IMR-90 (cell line): ENCODE measurements at regions not wholly inside any gene's neighbourhood (a gene's known extent, or its start where the extent isn't known, plus 50 kb on each side); places are given as distances from the start of the nearest gene placed in this dataset.

ENCODE experiments used
- ATAC-seq: fragments of 200-7000 bp; cut with Tn5 transposase; 2 replicates; pipeline ENCODE4 v1.9.1; 2020; ENCODE audit warnings: low read depth, mild to moderate bottlenecking, moderate library complexity
- BruUV-seq: library from RNA; stranded (reverse); fragments of 400-500 nt; replicated peaks from 2 replicates; lab custom pipeline; 2021; lab: Mats Ljungman, UMichigan
- CTCF ChIA-PET: fragments of 300-600 bp; formaldehyde crosslinking; extraction: SDS; loops from one replicate; lab custom pipeline; 2021; ENCODE audit warnings: antibody characterized with exemption; lab: Yijun Ruan, JAX
- POLR2A ChIA-PET: fragments of 300-600 bp; sonication (Branson Sonifier 250); formaldehyde crosslinking; loops from one replicate; lab custom pipeline; 2022; ENCODE audit warnings: antibody characterized with exemption; ENCODE audit not compliant: unreplicated experiment; lab: Charles Lee
- DNase-seq: peaks from one replicate; pipeline ENCODE4 v3.0.0; 2013
- H2AFZ ChIP-seq: replicated peaks from 2 replicates; pipeline ENCODE3; 2013; ENCODE audit warnings: low read length, mild to moderate bottlenecking; ENCODE audit not compliant: poor library complexity
- H2AK5ac ChIP-seq: 2 replicates; pipeline ENCODE4 v1.6.1; 2013; ENCODE audit warnings: low read depth, low read length, inconsistent platforms
- H2AK9ac ChIP-seq: replicated peaks from 2 replicates; pipeline ENCODE3; 2013; ENCODE audit warnings: mild to moderate bottlenecking, low read depth, low read length, moderate library complexity; ENCODE audit not compliant: poor library complexity
- H2BK120ac ChIP-seq: 2 replicates; pipeline ENCODE4 v1.6.1; 2013; ENCODE audit warnings: low read depth, low read length, inconsistent platforms
- H2BK15ac ChIP-seq: 3 replicates; pipeline ENCODE4 v1.6.1; 2013; ENCODE audit warnings: low read depth, low read length, inconsistent platforms
- H2BK20ac ChIP-seq: 2 replicates; pipeline ENCODE4 v1.6.1; 2013; ENCODE audit warnings: low read depth, mild to moderate bottlenecking, inconsistent platforms, low read length, moderate library complexity
- H2BK5ac ChIP-seq: 2 replicates; pipeline ENCODE4 v1.6.1; 2013; ENCODE audit warnings: mild to moderate bottlenecking, low read depth, low read length, inconsistent platforms; ENCODE audit not compliant: poor library complexity, severe bottlenecking
- H3K14ac ChIP-seq: replicated peaks from 2 replicates; pipeline ENCODE4 v1.6.1; 2013; ENCODE audit warnings: low read depth, low read length, inconsistent platforms
- H3K18ac ChIP-seq: 2 replicates; pipeline ENCODE4 v1.6.1; 2013; ENCODE audit warnings: low read depth, low read length, control low read depth
- H3K23ac ChIP-seq: 2 replicates; pipeline ENCODE4 v1.6.1; 2013; ENCODE audit warnings: low read depth, low read length, inconsistent platforms
- H3K27ac ChIP-seq: 2 replicates; pipeline ENCODE4 v1.5.1; 2013; ENCODE audit warnings: mild to moderate bottlenecking, control low read depth, low read length; ENCODE audit not compliant: insufficient read depth
- H3K27me3 ChIP-seq: 2 replicates; pipeline ENCODE4 v1.6.1; 2013; ENCODE audit warnings: low read length; ENCODE audit not compliant: control insufficient read depth, insufficient read depth
- H3K36me3 ChIP-seq: 2 replicates; pipeline ENCODE4 v1.6.1; 2013; ENCODE audit warnings: low read length, mixed read lengths; ENCODE audit not compliant: control insufficient read depth, insufficient read depth
- H3K4ac ChIP-seq: 2 replicates; pipeline ENCODE4 v1.6.1; 2013; ENCODE audit warnings: low read depth, low read length, inconsistent platforms
- H3K4me1 ChIP-seq: 2 replicates; pipeline ENCODE4 v1.6.1; 2013; ENCODE audit warnings: low read length, mixed read lengths; ENCODE audit not compliant: control insufficient read depth, insufficient read depth
- H3K4me2 ChIP-seq: 2 replicates; pipeline ENCODE4 v1.6.1; 2013; ENCODE audit warnings: low read depth, mild to moderate bottlenecking, control low read depth, low read length, moderate library complexity
- H3K4me3 ChIP-seq: 2 replicates; pipeline ENCODE4 v1.5.1; 2013; ENCODE audit warnings: low read depth, mild to moderate bottlenecking, control low read depth, low read length, moderate library complexity; ENCODE audit not compliant: insufficient read depth
- H3K56ac ChIP-seq: 2 replicates; pipeline ENCODE4 v1.6.1; 2013; ENCODE audit warnings: low read length, inconsistent platforms; ENCODE audit not compliant: insufficient read depth; ENCODE audit errors: extremely low read depth
- H3K79me1 ChIP-seq, 2 experiments: 2 replicates each; pipeline ENCODE4 v1.6.1; 2013; ENCODE audit warnings: low read length in 2 of 2, inconsistent platforms in 1 of 2, low read depth in 1 of 2
- H3K9ac ChIP-seq: 2 replicates; pipeline ENCODE4 v1.6.1; 2013; ENCODE audit warnings: low read depth, low read length, control low read depth
- H3K9me1 ChIP-seq: 2 replicates; pipeline ENCODE4 v1.6.1; 2013; ENCODE audit warnings: low read length, inconsistent platforms; ENCODE audit not compliant: insufficient read depth
- H3K9me3 ChIP-seq: 2 replicates; pipeline ENCODE4 v1.6.1; 2013; ENCODE audit warnings: low read length; ENCODE audit not compliant: control insufficient read depth, insufficient read depth
- H4K20me1 ChIP-seq: 2 replicates; pipeline ENCODE4 v1.6.1; 2013; ENCODE audit warnings: low read length, inconsistent platforms; ENCODE audit not compliant: insufficient read depth
- H4K5ac ChIP-seq: 2 replicates; pipeline ENCODE4 v1.6.1; 2013; ENCODE audit warnings: mild to moderate bottlenecking, low read depth, low read length, control low read depth
- H4K8ac ChIP-seq, 2 experiments: 2 replicates each; pipeline ENCODE4 v1.6.1; 2013; ENCODE audit warnings: low read depth in 2 of 2, low read length in 2 of 2, control low read depth in 1 of 2, inconsistent platforms in 1 of 2
- H4K91ac ChIP-seq: 2 replicates; pipeline ENCODE4 v1.6.1; 2013; ENCODE audit warnings: low read depth, low read length, inconsistent platforms; ENCODE audit not compliant: insufficient read depth
- BHLHE40 ChIP-seq: fragments of 150-350 bp; IDR thresholded peaks from 2 replicates; pipeline ENCODE4 v1.6.1; 2016; ENCODE audit warnings: mild to moderate bottlenecking, low read depth, low read length
- CEBPB ChIP-seq: IDR thresholded peaks from 2 replicates; pipeline ENCODE4 v1.6.1; 2012; ENCODE audit warnings: low read depth, low read length, improper control_type of control experiment
- CHD1 ChIP-seq: IDR thresholded peaks from 2 replicates; pipeline ENCODE4 v1.6.1; 2012; ENCODE audit warnings: low read depth, low read length, improper control_type of control experiment
- FOS ChIP-seq: fragments of 150-350 bp; IDR thresholded peaks from 2 replicates; pipeline ENCODE4 v1.6.1; 2016; ENCODE audit warnings: low read depth, low read length
- MAFK ChIP-seq: IDR thresholded peaks from 2 replicates; pipeline ENCODE4 v1.6.1; 2012; ENCODE audit warnings: low read depth, low read length, improper control_type of control experiment
- MAZ ChIP-seq: IDR thresholded peaks from 2 replicates; pipeline ENCODE4 v1.6.1; 2012; ENCODE audit warnings: low read depth, mild to moderate bottlenecking, low read length, improper control_type of control experiment, moderate library complexity, borderline replicate concordance
- MXI1 ChIP-seq: IDR thresholded peaks from 2 replicates; pipeline ENCODE4 v1.6.1; 2012; ENCODE audit warnings: low read depth, mild to moderate bottlenecking, low read length, moderate library complexity, borderline replicate concordance
- NFE2L2 ChIP-seq: fragments of 150-350 bp; IDR thresholded peaks from 2 replicates; pipeline ENCODE4 v1.6.1; 2016; ENCODE audit warnings: low read depth, mild to moderate bottlenecking, low read length
- POLR2A ChIP-seq: IDR thresholded peaks from 2 replicates; pipeline ENCODE4 v1.6.1; 2012; ENCODE audit warnings: mild to moderate bottlenecking, low read depth, low read length
- RAD21 ChIP-seq: IDR thresholded peaks from 2 replicates; pipeline ENCODE4 v1.6.1; 2012; ENCODE audit warnings: low read length, improper control_type of control experiment
- RCOR1 ChIP-seq: IDR thresholded peaks from 2 replicates; pipeline ENCODE4 v1.6.1; 2012; ENCODE audit warnings: mild to moderate bottlenecking, low read length, improper control_type of control experiment; ENCODE audit not compliant: insufficient replicate concordance
- RFX5 ChIP-seq: IDR thresholded peaks from 2 replicates; pipeline ENCODE4 v1.8.0; 2012; ENCODE audit warnings: low read depth, mild to moderate bottlenecking, low read length, moderate library complexity
- SMC3 ChIP-seq: fragments of 150-350 bp; IDR thresholded peaks from 2 replicates; pipeline ENCODE4 v1.6.1; 2016; ENCODE audit warnings: low read depth, mild to moderate bottlenecking, antibody characterized with exemption, low read length, moderate library complexity
- WGBS, 2 experiments: methylation state at CpG; one replicate each; pipeline versions ENCODE4 v1.1.5 to v1.1.7; 2013; ENCODE audit warnings: missing lambda C conversion rate in 2 of 2; ENCODE audit not compliant: insufficient read length in 1 of 2; ENCODE audit errors: extremely low coverage in 2 of 2; 5-methylcytosine and 5-hydroxymethylcytosine counted together
- dilution Hi-C: fragments of 300-500 bp; cut with HindIII; formaldehyde crosslinking; loops from one replicate; pipeline ENCODE4 v1.14.3; 2018; ENCODE audit warnings: low sequenced_read_pairs; ENCODE audit not compliant: unreplicated experiment
- in situ Hi-C: fragments of 300-500 bp; cut with MboI; formaldehyde crosslinking; loops from 3 replicates; pipeline ENCODE4 v1.14.3; 2019; ENCODE audit warnings: low sequenced_read_pairs, inconsistent platforms, mixed read lengths
- intact Hi-C: fragments of 100-400 bp; cut with micrococcal nuclease; formaldehyde crosslinking; loops from 2 replicates; pipeline ENCODE4 v1.10.0; 2022
- TF ChIP-seq, protein P1 (sequence below): conservative IDR thresholded peaks from 2 replicates; pipeline ENCODE4 v1.5.1; 2012; ENCODE audit warnings: mild to moderate bottlenecking, low read depth, low read length, improper control_type of control experiment
- TF ChIP-seq, protein P2 (sequence below): fragments of 150-350 bp; IDR thresholded peaks from 2 replicates; pipeline ENCODE4 v1.6.1; 2017; ENCODE audit warnings: mild to moderate bottlenecking, antibody characterized with exemption, low read length, low read depth
- TF ChIP-seq, protein P3 (sequence below): fragments of 150-350 bp; IDR thresholded peaks from 2 replicates; pipeline ENCODE4 v1.6.1; 2016; ENCODE audit warnings: low read depth, mild to moderate bottlenecking, low read length, moderate library complexity, borderline replicate concordance

DNA sequence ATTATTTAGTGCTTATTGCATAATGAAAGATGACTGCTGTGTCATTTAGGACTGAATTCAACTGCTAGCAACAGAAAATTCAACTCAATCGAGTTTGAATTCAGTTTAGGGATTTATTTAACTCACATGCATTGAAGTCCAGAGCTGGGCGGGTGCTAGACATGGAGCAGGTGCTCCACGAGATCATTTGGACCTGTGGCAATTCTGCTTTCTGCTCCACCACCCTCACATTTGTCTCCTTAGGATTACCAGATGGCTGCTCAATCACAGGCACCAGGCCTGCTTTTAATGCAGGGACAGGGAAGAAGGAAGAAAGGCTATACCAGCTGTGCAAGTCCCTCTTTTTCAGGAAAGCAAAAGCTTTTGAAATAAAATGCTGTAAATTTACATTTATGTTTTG lies 572.9 kb upstream of the SLC8A1 start:
- POLR2A ChIA-PET = no interaction called here
- no peak overlapping the region for H2AK5ac ChIP-seq
- dilution Hi-C loops = no loop called here
- H3K79me1 ChIP-seq = no peaks in the 10 kb centered on the region
- TF ChIP-seq CHD1 (no peak), FOS (no peak), MXI1 (no peak), RFX5 (no peak), MAFK (no peak), SMC3 (no peak), RCOR1 (no peak), RAD21 (no peak), NFE2L2 (no peak), BHLHE40 (no peak), POLR2A (no peak), CEBPB (no peak), MAZ (no peak)
- TF ChIP-seq, protein P1, sequence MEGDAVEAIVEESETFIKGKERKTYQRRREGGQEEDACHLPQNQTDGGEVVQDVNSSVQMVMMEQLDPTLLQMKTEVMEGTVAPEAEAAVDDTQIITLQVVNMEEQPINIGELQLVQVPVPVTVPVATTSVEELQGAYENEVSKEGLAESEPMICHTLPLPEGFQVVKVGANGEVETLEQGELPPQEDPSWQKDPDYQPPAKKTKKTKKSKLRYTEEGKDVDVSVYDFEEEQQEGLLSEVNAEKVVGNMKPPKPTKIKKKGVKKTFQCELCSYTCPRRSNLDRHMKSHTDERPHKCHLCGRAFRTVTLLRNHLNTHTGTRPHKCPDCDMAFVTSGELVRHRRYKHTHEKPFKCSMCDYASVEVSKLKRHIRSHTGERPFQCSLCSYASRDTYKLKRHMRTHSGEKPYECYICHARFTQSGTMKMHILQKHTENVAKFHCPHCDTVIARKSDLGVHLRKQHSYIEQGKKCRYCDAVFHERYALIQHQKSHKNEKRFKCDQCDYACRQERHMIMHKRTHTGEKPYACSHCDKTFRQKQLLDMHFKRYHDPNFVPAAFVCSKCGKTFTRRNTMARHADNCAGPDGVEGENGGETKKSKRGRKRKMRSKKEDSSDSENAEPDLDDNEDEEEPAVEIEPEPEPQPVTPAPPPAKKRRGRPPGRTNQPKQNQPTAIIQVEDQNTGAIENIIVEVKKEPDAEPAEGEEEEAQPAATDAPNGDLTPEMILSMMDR = no peak
- TF ChIP-seq, protein P2, sequence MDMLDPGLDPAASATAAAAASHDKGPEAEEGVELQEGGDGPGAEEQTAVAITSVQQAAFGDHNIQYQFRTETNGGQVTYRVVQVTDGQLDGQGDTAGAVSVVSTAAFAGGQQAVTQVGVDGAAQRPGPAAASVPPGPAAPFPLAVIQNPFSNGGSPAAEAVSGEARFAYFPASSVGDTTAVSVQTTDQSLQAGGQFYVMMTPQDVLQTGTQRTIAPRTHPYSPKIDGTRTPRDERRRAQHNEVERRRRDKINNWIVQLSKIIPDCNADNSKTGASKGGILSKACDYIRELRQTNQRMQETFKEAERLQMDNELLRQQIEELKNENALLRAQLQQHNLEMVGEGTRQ = no peak
- TF ChIP-seq, protein P3, sequence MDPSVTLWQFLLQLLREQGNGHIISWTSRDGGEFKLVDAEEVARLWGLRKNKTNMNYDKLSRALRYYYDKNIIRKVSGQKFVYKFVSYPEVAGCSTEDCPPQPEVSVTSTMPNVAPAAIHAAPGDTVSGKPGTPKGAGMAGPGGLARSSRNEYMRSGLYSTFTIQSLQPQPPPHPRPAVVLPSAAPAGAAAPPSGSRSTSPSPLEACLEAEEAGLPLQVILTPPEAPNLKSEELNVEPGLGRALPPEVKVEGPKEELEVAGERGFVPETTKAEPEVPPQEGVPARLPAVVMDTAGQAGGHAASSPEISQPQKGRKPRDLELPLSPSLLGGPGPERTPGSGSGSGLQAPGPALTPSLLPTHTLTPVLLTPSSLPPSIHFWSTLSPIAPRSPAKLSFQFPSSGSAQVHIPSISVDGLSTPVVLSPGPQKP = no peak
- H4K20me1 ChIP-seq = no peaks in the 10 kb centered on the region
- intact Hi-C loops = no loop called here
- H2AK9ac ChIP-seq = no peak overlapping the region
- no peak overlapping the region for H2BK5ac ChIP-seq
- 51% methylated on average over 2 of the region's 3 CpGs; no CpG with 5 or more reads in 1 of the 2 experiments for WGBS, 2 experiments
- no peak overlapping the region for H3K4me2 ChIP-seq
- H3K9me3 ChIP-seq = no peaks in the 10 kb centered on the region
- no peak overlapping the region for H2BK120ac ChIP-seq
- no peak overlapping the region for H2BK20ac ChIP-seq
- H3K27ac ChIP-seq = no peak overlapping the region
- H2BK15ac ChIP-seq = no peak overlapping the region
- DNase-seq = no peak
- no peak overlapping the region for H3K14ac ChIP-seq
- H2AFZ ChIP-seq = no peak overlapping the region
- no peak overlapping the region for H4K91ac ChIP-seq
- H3K36me3 ChIP-seq = no peaks in the 10 kb centered on the region
- H4K8ac ChIP-seq = no peak overlapping the region
- H3K56ac ChIP-seq = no peak overlapping the region
- ATAC-seq = no peak
- CTCF ChIA-PET = no interaction called here
- no peak overlapping the region for H3K4ac ChIP-seq
- no peak overlapping the region for H4K5ac ChIP-seq
- no peaks in the 10 kb centered on the region for H3K9me1 ChIP-seq
- in situ Hi-C loops = no loop called here
- no peak overlapping the region for H3K4me3 ChIP-seq
- H3K23ac ChIP-seq = no peak overlapping the region
- no peak overlapping the region for H3K9ac ChIP-seq
- no peak overlapping the region for H3K18ac ChIP-seq
- BruUV-seq = no TSS peak
- H3K4me1 ChIP-seq = no peaks in the 10 kb centered on the region
- no peaks in the 10 kb centered on the region for H3K27me3 ChIP-seq
